GM18517 (cell line): ENCODE measurements at regions not wholly inside any gene's neighbourhood (a gene's known extent, or its start where the extent isn't known, plus 50 kb on each side); places are given as distances from the start of the nearest gene placed in this dataset.

Source experiments
- ATAC-seq: cut with Tn5 transposase; IDR thresholded peaks from one replicate; pipeline ENCODE4 v1.9.1; 2021; ENCODE audit warnings: mild to moderate bottlenecking, moderate library complexity; ENCODE audit not compliant: unreplicated experiment

DNA sequence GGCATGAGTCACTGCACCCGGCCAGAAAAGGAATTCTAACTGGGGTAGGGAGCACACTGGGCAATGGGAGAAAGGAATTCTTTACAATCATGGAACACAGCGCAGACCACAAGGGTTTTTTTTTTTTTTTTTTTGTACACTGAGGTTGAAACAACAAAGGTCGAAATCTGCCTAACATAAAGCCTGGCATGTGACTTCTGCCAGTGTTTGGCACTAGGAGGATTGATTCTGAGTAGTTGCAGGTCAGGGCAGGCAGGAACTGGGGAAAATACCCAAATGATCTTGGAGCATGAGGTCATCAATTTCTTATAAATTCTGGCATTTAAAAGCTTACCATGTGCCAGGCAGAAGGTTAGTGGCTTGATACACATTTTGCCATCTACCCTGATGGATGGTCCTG, 202.0 kb upstream of the SNX19 start:
- no peak for ATAC-seq

DNA sequence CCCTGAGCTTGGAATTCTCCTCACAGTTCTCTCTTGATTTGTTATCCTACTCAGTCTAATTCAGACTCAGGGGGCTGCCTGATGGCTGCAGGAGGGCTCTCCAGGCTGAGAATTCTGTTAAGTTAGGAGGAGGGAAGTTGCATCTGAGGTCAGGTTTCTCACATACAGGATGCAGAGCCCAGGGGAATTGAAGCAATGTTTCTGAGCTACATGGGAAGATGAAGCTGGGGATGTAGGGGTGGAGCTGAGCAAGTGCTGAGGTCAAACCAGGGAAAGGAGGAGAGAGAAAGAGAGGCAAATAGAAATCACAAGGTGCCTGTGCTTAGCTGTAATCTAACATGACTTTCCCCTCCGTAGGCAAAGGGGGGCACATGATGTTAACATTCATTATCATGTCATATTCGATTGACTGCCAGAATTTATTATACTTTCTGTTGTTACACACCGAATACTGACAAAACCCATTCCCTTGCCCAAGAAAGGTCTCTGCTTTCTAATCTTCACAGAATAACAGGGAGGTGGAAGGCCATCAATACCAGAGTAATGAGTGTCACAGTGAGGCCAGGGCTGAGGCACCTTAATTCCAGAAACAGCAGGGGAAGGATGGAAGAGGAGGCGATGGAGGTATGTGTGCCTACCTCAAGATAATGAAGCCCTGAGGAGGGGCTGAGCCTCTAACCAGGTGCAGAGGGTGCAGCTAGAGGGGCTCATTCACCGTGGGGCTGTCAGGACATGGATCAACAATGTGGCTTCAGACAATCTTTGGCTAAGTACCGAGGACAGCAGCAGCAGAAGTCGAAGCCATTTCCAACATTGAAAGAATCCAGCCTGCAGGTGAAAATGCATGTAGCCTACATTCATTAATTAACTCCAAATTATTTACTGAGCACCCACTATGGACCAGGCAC, 205.4 kb upstream of the SNX19 start:
- no peak for ATAC-seq

- ATAC-seq = no peak
Measured at GRCh38 chr11:131122448-131122847, 206.2 kb upstream of the SNX19 start.

DNA sequence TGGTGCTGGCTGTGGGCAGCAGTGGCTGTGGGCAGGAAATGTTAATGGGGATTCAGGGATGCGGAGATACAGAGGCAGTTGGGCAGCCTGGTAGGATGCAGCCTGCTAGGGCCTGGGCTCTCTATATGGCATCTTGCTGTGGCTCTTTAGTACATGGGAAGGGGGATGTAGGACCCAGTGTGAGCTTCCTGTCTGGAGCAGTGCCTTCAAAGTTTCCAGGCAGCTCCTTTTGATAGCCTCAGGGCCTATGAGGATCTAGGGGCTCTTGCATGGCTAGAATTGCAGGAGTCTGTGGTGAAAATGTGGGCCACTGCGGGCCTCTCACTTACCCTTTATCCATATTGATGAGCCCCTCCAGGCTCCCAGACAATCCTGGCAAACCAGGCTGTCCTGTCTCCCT, 213.2 kb upstream of the SNX19 start:
- ATAC-seq = no peak

DNA sequence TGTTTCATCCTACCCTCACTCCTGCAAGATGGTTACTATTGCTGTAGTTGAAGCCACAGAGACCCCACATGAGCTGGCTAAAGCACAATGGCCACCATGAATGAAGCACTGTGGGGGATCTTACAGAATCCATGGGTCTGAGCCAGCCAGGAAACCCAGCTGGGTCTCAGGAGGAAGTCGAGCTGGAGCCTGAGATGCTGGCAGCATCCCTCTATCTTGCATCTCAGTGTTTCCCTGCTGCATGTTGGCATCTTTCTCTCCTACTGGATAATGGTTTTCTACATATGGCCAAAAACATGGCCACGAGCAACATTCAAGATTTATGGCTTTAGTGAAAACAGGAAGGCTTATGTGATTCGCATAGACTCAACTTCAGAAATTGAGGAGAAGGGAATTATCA, 219.3 kb upstream of the SNX19 start:
- ATAC-seq = no peak

GRCh38 chr11:131136486-131136885, 220.2 kb upstream of the SNX19 start:
- ATAC-seq = no peak

- no peak for ATAC-seq
Measured at GRCh38 chr11:131137046-131137445, 220.8 kb upstream of the SNX19 start.

GRCh38 chr11:131138731-131139130, 222.5 kb upstream of the SNX19 start:
- ATAC-seq = no peak

DNA sequence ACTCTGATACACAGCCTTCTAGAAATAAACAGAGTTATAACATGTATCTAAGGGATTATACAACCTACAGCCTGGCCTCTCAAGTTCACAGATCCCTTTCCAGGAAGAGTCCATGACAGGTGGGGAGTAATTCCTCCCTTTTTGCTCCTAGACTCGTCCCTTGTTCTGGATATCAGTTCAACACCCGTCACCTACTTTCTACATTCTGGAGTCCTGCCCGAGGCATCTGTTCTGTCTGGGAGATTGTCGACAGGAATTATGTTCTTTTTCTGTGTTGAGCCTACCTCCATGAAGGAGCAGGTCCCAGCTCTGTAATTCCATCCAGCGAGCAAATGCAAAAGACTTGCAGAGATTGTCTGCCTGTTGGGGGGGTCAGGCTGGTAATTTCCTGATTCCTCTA, 224.6 kb upstream of the NTM start:
- no peak for ATAC-seq

GRCh38 chr11:131146827-131147490, 223.5 kb upstream of the NTM start:
- ATAC-seq = no peak

DNA sequence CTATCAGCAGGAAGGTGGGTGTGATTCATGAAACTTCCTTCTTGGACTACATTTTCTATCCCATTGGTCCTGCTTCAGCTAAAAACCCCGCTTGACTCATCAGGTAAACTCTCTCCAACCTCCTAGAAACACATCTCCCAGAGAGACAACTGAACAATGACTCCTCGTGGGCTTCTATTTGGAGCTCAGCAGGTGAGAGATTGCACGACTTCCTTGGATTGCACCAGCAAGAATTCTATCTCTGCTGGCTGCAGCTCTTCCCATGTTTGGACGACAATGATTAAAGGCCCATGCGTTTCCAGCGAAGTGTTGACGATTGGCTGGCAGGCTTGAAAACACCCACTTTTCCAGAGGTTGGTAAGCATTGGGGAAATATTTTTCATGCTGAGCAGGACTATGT, 216.1 kb upstream of the NTM start:
- ATAC-seq = no peak

DNA sequence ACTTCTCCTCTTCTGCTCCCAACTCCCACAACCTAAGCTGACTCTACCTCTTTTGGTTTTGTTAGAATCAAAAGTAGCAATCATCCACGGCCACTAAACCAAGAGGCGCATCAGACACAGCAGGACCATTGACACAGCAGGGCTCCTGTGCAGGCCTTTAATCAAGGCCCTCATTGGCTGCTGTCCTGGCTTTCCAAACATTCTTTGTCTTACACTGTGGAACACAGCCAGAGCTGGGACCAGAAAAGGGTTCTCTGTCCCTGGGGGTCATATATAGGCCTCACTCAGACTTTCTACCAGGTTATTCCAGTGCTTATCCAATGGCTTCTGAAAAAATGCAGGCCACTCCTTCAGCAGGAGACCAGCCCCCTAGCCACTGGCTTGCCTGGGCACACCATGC, 212.7 kb upstream of the NTM start:
- ATAC-seq = no peak

DNA sequence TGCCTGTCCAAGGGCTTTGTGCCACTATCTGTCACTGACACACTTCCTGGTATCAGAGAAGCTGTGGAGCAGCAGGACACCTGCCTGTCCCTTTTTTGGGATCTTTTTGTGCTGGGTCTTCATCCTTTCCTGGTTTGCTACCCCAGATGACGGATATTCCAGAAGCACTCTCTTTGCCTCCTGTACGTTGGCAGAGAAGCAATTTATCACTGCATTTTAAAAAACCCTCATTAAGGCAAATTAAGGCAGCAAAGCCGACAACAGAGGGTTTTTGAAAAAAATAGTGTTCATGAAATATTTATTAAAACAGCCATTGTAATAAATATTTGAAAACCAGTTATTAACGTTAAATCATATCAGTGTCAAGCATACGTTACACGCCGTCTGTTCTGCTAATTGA, 209.6 kb upstream of the NTM start:
- no peak for ATAC-seq

- ATAC-seq = no peak
Measured at GRCh38 chr11:131163613-131164012, 206.8 kb upstream of the NTM start.

DNA sequence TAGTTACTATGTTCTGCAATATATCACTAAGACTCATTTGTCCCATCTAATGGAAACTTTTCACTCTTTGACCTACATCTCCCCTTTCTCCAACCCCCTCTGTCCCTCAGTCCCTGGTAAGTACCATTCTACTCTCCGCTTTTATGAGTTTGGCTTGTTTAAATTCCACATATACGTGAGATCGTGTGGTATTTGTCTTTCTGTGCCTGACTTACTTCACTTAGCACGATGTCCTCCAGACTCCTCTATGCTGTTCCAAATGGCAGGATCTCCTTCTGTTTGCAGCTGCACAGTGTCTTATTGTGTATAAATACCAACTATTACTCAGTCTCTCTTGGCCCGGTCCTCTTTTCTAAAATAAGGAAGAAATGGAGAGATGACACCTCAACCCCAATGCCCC, 205.4 kb upstream of the NTM start:
- ATAC-seq = no peak

DNA sequence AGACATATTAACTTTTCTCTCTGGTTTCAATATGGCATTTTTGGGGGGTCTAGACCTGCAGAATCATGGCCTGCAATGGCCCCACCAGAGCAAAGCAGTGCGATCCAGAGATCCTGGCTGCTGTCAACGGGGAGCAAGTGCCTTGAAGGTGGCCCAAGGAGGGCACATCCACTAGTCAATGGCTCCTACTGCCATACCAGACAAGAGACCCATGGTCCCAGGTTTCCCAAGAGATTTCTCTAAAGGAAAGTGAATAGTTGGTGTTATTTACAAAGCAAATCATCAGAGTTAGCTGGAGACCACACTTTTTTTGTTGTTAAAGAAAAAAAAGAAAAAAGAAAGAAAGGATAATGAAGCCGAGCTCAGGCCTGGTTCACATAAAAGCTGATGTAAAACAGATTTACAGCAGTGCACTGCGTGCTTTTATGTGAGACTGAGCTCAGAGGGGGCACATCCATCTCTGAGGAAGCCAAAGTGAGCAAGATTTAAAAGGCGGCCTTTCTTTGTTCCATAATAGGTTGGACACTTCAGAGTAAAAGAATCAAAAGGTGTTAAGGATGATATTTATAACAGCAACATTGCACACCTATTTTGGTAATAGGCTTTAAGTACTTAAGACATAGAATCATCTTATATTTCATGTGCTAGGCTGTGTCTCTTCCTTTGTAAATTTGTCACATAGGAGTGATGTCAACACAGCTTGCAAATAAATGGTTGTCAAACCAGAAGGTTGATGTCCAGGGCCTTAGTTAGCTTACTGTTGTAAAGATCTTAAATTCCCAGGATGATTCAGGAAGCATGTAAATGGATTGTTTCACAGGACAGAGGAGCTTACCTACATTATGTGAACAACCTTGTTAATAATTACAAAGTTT, 201.3 kb upstream of the NTM start:
- ATAC-seq = no peak

DNA sequence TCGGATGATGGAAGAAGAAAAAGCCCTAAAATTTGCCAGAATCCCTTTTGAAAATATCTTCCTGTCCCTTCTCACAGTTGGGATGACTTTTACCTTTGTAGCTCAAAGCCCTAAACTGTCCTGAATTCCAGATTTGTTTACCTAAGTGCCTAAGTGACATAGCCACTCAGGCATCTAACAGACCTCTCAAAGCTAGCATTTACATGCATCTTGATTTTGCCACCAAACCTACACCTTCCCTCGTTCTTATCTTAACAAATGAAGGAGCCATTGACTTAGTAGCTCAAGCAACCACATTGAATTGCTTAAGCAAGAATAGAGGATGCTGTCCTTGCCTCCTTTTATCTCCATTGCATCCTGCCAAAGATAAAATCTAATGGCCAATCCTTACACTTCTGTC, 198.4 kb upstream of the NTM start:
- ATAC-seq = no peak

DNA sequence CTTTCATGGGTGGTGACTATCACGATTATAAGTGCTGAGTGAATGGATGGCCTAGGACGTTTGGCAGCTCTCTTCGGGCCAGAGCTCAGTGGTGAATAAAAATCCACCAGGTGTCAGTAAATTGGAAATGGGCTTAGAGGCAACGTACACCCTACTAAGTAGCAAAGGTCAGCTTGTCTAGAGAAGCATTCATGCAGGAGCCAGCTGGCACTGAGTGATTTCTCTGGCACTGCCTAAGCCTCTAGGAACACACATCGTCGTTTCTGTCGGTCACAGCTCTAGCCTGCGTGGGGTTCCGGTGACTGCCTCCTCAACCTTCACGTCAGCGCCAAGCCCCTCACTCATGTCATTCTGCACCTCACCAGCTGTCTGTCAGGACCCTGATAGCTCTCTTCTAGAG, 192.4 kb upstream of the NTM start:
- no peak for ATAC-seq

DNA sequence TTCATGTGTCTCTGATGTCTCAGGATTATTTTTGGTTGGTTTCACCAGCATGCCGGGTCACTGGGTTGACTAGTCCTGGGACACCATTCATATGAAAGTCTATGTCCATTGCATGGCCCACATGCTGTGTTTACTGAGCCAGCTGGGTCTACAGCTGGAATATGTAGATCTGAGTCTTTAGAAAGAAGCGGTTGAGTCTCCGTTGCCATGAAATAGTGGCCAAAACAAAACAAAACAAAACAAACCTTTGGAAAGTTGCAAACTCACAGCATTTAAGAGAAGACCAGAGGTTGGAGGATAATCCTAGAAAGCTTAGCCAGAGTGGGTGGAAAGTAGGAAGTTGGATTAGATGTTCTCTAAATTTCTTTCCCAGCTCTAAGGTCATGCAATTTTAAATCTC, 191.8 kb upstream of the NTM start:
- no peak for ATAC-seq

DNA sequence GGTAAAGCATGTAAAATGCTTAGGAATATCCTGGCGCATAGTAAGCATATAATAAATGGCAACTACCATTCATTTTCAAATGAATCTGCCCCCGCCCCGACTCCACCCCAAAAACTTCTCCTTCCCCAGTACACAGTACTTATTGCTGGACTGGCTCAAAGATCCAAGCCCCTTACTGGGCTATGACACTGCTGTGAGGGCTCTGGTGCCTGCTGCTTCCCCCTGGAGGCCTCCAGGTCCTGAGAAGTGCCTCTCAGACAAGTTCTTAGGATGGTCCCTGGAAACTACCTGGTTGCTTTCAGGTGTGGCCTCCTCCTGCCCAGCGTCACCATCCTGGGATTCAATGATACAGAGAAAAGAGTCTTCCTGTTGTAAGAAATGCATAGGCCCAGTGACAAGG, 190.6 kb upstream of the NTM start:
- no peak for ATAC-seq

DNA sequence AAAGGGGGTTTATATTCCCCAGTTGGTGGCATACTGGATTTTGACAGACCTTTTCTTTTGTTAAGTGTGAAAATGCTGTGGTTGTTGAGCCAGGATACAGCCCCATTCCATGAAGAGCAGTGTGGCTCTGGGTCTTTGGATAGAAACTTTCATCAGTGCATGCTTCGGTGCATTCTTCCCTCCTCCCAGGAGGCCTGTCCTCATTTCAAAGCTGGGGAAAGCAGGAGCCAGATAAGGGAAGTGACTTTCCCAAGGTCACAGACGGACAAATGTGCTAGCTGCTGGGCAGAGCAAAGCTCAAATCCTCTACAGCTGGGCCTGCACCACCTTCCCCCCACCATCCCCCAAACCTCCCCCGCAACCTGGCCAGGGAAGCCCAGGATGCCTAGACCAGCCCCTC, 184.5 kb upstream of the NTM start:
- ATAC-seq = no peak
